GM10266 (cell line): ENCODE measurements at regions not wholly inside any gene's neighbourhood (a gene's known extent, or its start where the extent isn't known, plus 50 kb on each side); places are given as distances from the start of the nearest gene placed in this dataset.

Experiments
- DNase-seq: peaks from one replicate; pipeline ENCODE4 v3.0.0; 2012; ENCODE audit errors: extremely low spot score
- TF ChIP-seq, protein P1 (sequence below): IDR thresholded peaks from 2 replicates; pipeline ENCODE4 v1.5.1; 2012; ENCODE audit warnings: mild to moderate bottlenecking, low read depth; ENCODE audit not compliant: control insufficient read depth, insufficient read depth; ENCODE audit errors: missing control alignments

DNA sequence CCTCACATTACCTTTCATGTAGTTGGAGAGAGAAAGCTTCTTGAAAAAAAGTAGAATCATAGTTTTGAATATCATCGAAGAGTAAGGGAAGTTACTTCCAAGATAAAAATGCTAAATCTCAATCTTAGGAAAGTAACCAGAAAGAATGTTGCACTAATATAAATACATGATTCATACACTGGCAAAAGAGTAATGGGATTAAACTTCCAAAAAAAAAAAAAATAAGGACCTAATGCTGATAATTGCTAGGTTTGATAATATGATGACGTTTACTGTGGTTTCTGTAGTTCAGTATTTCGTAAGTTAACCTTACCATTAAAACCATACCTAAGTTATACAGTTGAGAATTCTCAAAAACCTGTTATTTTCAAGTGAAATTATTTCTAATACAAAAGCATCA lies 573.8 kb upstream of the CDH9 start:
- TF ChIP-seq, protein P1, sequence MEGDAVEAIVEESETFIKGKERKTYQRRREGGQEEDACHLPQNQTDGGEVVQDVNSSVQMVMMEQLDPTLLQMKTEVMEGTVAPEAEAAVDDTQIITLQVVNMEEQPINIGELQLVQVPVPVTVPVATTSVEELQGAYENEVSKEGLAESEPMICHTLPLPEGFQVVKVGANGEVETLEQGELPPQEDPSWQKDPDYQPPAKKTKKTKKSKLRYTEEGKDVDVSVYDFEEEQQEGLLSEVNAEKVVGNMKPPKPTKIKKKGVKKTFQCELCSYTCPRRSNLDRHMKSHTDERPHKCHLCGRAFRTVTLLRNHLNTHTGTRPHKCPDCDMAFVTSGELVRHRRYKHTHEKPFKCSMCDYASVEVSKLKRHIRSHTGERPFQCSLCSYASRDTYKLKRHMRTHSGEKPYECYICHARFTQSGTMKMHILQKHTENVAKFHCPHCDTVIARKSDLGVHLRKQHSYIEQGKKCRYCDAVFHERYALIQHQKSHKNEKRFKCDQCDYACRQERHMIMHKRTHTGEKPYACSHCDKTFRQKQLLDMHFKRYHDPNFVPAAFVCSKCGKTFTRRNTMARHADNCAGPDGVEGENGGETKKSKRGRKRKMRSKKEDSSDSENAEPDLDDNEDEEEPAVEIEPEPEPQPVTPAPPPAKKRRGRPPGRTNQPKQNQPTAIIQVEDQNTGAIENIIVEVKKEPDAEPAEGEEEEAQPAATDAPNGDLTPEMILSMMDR: no peak
- DNase-seq: no peak

DNA sequence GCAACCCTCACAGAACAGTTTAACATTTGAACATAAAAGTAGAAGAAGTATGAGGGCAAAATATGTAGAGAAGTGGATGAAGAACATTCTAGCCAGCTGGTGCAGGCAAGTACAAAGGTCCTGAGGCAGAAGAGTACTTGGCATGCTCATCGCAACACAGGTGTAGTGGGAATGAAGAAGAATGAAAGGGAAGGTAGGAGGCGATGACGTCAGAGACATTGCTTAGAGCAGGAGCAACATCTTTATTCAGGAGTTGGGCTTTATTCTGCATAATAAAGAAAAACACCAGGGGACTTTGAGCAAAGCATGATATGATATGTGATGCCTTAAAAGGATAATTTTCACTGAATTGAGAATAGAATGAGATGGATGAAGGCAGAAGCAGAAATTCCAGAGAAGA lies 570.6 kb upstream of the CDH9 start:
- TF ChIP-seq, protein P1: no peak
- no peak for DNase-seq

DNA sequence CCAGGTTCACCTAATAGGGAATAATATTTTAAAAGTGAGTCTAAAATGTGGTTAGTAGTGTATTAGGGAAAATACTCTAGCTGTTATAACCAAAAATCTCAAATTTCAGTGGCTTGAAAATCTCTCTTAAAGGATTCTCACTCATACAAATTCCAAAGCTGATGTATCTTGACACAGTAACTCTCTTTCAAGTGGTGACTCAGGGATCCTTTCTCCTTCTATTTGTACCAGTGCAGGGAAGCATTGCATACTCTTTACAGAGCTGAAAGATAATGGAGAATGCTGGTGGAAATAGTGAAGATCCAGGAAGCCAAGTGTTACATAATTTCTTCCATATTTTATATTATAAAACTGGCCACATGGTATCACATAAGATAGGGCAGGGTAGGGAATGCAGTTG lies 560.2 kb upstream of the CDH9 start:
- TF ChIP-seq, protein P1: no peak
- DNase-seq: no peak

DNA sequence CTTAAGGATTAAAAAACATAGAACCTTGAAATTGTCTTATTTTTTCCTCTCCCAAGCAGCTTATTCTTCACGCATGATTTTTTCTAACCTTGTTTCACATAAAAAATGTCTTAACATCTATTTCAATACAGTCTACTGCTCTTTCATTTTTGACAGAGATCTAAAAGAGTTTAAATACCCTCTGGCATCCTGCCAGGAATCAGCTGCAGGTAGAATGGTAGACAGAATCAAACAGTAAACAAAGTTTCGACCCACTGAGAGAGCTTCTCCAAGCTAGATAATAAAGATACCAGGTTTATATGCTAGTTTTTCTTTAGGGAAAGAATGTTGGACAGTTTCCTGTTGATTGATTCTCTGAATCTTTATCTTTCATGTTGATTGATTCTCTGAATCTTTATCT lies 555.8 kb upstream of the CDH9 start:
- TF ChIP-seq, protein P1: no peak

DNA sequence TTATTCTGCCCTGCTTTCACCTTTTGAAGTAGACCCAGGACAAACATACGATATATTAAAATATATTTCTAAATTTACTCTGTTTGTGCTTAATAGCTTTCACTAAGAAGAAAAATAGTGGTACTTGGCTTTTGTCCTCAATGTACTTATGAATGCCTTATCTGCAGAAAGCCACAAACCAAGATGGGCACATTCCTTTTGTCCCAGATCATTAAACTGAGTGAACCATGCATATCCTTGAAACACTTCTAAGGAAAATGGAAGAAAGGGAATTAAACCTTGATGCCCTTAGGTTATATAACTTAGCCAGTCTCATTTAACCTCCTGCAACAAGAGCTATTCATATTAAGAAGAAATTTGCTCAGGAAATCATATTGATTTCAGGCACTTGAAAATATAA lies 553.8 kb upstream of the CDH9 start:
- no peak for DNase-seq
- TF ChIP-seq, protein P1: no peak

More for the DNA sequence above, 555.8 kb upstream of the CDH9 start:
- no peak for DNase-seq

DNA sequence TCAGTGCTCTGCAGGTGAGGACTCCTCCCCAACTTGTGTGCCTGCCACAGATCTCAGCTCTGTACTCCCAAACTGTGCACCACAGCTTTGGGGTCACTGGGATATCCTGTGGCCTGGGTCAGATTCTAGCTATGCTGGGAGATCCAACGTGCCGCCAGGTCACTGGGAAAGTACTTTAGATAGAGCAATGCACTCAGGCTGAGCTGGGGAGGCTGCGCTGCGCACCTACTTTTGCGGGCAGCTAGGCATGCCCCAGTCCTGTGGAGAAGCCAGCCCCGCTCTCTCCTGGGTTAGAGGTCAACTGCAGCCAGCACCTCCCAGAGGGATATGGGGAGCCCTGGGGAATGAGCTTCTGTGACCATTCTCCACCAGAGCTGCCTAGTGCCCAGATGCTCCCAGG lies 552.1 kb upstream of the CDH9 start:
- TF ChIP-seq, protein P1: no peak
- DNase-seq: no peak

DNA sequence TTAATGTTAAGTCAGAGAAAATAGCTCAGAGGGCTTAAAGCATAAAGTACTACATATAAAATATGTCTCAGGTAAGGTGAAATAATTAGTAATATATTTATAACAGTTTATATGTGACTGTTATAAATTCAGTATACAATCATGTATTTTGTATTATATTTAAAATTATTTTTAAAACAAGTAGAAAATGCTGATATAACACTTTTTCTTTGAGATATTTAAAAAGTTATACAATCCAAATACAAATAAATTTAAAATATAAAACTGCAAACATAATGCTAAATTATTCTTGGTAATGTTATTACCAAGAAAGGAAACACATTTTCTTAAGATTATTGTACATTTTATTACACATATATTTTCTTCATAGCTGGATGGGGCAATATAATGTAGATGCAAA lies 539.9 kb upstream of the CDH9 start:
- DNase-seq: no peak
- TF ChIP-seq, protein P1: no peak
